GM10248 (cell line): ENCODE measurements at regions not wholly inside any gene's neighbourhood (a gene's known extent, or its start where the extent isn't known, plus 50 kb on each side); places are given as distances from the start of the nearest gene placed in this dataset.

Experiments
- CTCF ChIA-PET: fragments of 300-600 bp; sonication (Branson Sonifier 250); formaldehyde crosslinking; extraction: SDS; loops from one replicate; lab custom pipeline; 2021; ENCODE audit warnings: antibody characterized with exemption; lab: Yijun Ruan, JAX
- POLR2A ChIA-PET: fragments of 350-650 bp; sonication (Branson Sonifier 250); formaldehyde crosslinking; extraction: SDS; loops from one replicate; lab custom pipeline; 2020; ENCODE audit warnings: antibody characterized with exemption; lab: Yijun Ruan, JAX
- DNase-seq: peaks from one replicate; pipeline ENCODE4 v3.0.0; 2012; ENCODE audit errors: extremely low spot score
- TF ChIP-seq, protein P1 (sequence below): IDR thresholded peaks from 2 replicates; pipeline ENCODE4 v1.5.1; 2012; ENCODE audit warnings: mild to moderate bottlenecking, low read depth; ENCODE audit errors: extremely low read depth, missing control alignments, control extremely low read depth

DNA sequence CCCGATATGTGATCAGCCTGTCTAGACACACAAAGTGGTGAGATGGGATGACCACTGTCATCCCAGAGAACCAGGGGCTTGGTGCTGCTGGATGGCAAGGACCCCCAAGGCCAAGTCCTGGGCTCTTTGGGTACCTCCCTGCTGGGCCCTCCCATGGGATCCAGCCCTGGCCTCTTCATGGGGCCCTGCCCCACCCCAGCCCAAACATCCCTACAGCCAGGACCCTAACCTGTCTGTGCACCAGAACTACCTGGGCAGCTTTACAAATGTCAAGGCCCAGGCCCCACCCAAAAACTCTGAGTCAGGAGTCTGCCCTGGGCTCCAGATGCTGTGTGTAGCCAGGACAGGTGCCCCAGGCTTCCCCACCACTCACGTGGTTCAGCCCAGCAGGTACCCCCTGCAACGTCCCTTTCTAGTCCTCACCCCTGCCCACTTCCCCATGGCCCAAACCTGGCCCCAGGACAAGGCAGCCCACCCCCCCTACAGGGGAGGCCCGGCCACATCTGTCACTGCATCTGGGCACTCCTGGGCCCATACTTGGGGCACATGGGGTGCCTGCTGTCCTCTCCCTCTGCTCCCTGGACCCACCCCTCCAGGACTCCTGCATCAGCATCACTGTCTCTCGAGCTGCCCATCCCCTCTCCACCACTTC lies 233.5 kb downstream of the TUBA3C start:
- TF ChIP-seq, protein P1, sequence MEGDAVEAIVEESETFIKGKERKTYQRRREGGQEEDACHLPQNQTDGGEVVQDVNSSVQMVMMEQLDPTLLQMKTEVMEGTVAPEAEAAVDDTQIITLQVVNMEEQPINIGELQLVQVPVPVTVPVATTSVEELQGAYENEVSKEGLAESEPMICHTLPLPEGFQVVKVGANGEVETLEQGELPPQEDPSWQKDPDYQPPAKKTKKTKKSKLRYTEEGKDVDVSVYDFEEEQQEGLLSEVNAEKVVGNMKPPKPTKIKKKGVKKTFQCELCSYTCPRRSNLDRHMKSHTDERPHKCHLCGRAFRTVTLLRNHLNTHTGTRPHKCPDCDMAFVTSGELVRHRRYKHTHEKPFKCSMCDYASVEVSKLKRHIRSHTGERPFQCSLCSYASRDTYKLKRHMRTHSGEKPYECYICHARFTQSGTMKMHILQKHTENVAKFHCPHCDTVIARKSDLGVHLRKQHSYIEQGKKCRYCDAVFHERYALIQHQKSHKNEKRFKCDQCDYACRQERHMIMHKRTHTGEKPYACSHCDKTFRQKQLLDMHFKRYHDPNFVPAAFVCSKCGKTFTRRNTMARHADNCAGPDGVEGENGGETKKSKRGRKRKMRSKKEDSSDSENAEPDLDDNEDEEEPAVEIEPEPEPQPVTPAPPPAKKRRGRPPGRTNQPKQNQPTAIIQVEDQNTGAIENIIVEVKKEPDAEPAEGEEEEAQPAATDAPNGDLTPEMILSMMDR, result no peak
- ChIA-PET CTCF (no interaction called here), POLR2A (no interaction called here)
- DNase-seq, result peak; percentile 10

DNA sequence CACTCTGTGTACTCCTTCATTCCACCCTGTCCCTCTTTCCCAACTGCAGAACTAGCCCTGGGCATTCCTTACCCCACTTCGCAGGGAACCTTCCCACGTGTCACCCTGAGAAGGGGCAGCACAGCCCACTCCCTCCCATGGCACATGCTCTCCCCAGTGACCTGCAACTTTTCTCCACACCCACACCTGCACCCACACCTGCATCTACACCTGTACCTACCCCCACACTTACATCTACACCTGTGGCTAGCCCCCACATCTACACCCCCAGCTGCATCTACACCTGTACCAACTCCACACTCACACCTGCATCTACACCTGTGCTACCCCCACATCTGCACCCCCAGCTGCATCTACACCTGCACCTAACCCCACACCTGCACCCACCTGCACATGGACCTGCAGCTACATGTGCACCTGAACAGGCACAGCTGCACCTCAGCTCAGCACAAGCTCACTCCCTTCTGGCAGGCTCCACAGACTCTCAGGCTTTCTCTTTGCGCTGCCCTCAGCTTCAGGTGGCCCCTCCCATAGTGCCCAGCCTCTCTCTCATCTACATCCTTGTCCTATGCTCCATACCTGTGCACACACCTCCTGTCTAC lies 234.1 kb downstream of the TUBA3C start:
- peak; percentile 8 for DNase-seq
- ChIA-PET POLR2A (no interaction called here), CTCF (no interaction called here)
- TF ChIP-seq, protein P1, result no peak

DNA sequence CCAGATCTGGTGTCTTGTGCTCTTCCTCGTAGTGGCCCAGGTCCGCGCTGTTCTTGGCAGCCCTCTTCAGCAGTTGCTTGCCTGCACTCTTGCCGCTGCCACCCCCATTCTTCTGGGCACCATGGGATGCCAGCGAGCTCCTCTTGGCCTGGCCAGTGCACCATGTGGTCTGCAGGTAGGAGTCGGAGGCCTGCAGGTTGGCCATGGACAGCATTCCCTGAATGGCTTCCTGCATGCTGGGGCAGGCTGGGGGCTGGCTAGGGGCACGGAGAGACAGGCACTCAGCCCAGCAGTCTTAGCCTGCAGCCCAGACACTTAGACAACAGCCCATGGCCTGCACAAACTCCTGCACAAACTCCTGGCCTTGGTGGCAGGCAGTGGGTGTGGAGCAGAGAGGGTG lies 234.9 kb downstream of the TUBA3C start:
- POLR2A ChIA-PET, result no interaction called here
- TF ChIP-seq, protein P1, result no peak
- CTCF ChIA-PET, result no interaction called here
- no peak for DNase-seq

DNA sequence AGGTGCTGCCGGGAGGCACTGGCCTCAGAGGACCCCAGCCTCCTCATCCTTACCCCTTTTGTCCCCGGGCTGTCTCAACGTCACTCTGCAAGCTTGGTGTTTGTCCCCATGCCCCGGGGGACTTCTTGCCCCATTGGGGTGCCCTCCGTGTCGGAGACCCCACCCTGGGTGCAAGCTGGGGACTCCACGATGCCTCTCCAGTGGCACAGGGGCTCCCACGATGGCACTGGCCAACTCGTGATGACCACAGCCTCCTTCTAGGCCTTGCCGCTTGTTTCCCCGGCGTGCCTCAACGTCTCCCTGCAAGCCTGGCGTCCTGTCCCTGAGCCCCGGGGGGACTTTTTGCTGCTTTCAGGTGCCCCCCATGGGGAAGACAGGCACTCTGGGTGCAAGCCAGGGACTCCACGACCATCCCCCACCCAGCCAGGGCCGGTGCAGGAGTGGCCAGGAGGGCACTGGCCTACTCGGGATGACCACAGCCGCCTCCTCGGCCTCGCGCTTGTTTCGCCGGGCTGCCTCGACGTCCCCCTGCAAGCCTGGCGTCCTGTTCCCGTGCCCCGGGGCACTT lies 237.0 kb downstream of the TUBA3C start:
- TF ChIP-seq, protein P1, result no peak
- peak; percentile 4 for DNase-seq
- CTCF ChIA-PET, result no interaction called here
- POLR2A ChIA-PET, result no interaction called here

DNA sequence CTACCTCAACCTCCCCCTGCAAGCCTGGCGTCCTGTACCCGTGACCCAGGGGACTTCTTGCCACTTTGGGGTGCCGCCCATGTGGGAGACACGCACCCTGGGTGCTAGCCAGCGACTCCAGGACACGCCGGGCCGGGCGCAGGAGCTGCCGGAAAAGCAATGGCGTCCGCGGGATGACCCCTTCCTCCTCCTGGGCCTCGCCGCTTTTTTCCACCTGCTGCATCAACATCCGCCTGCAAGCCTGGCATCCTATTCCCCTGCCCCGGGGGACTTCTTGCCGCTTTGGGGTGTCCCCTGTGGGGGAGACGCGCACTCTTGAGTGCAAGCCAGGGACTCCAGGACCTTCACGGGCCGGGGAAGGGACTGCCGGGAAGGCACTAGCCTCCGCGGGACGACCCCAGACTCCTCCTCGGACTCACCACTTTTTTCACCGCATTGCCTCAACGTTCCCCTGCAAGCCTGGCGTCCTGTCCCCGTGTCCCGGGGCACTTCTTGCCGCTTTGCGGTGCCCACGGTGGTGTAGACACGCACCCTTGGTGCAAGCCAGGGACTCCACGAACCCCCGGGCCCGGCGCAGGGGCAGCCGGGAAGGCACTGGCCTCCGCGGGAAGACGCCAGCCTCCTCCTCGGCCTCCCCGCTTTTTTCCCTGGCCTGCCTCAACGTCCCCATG lies 237.8 kb downstream of the TUBA3C start:
- POLR2A ChIA-PET, result no interaction called here
- CTCF ChIA-PET, result no interaction called here
- peak; percentile 8 for DNase-seq
- TF ChIP-seq, protein P1, result no peak

DNA sequence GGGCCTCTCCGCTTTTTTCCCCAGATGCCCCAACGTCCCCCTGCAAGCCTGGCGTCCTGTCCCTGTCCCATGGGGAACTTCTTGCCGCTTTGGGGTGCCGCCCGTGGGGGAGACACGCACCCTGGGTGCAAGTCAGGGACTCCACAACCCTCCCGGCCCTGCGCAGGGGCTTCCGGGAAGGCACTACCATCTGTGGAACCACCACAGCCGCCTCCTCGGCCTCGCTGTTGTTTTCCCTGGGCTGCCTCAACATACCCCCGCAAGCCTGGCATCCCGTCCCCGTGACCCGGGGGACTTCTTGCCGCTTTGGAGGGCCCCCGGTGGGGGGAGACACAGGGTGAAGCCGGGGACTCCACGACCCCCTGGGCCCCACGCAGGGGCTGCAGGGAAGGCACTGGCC lies 238.4 kb downstream of the TUBA3C start:
- no peak for DNase-seq
- CTCF ChIA-PET, result no interaction called here
- POLR2A ChIA-PET, result no interaction called here
- TF ChIP-seq, protein P1, result no peak
